ENCODE measurements at regions not wholly inside any gene's neighbourhood (a gene's known extent, or its start where the extent isn't known, plus 50 kb on each side); places are given as distances from the start of the nearest gene placed in this dataset.

DNA sequence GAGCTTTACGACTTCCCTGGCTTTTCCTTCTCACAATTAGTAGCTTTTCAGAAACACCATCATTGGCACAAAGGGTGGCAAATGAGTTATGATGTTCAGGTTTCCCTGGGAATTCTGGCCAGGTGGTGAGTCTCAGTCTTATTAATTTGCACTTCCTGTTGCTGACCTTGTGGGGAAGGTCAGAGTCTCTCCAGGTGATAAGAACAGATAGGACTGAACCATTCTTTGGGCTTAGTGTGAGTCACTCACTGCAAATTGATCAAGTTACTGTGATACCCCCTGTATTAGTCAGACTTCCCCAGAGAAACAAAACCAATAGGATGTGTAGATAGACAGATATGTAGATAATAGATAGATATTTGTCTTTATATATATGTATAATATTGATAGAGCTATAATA is 53.8 kb upstream of the RANBP3L start:
- H3K27ac Mint-ChIP-seq: no peak overlapping the region

GRCh38 chr5:36356915-36357314 is 55.2 kb upstream of the RANBP3L start:
- no peak overlapping the region for H3K4me3 Mint-ChIP-seq
- H3K27ac Mint-ChIP-seq: no peak overlapping the region
- H3K9me3 Mint-ChIP-seq: no peaks in the 10 kb centered on the region
- no peak for DNase-seq
- H3K36me3 Mint-ChIP-seq (ENCODE audit: low read depth): no peaks in the 10 kb centered on the region
- H3K27me3 Mint-ChIP-seq: peaks cover 6% of the 10 kb centered on the region
- peaks cover 6% of the 10 kb centered on the region for H3K4me1 Mint-ChIP-seq
- intact Hi-C loops (cut with micrococcal nuclease): no loop called here

More for the DNA sequence above, 53.8 kb upstream of the RANBP3L start:
- intact Hi-C loops (cut with micrococcal nuclease): no loop called here
- peak; percentile 20 for DNase-seq
- no peak overlapping the region for H3K4me3 Mint-ChIP-seq
- H3K27me3 Mint-ChIP-seq: peaks cover 8% of the 10 kb centered on the region
- peaks cover 6% of the 10 kb centered on the region for H3K4me1 Mint-ChIP-seq
- no peaks in the 10 kb centered on the region for H3K9me3 Mint-ChIP-seq
- no peaks in the 10 kb centered on the region for H3K36me3 Mint-ChIP-seq (ENCODE audit: low read depth)

GRCh38 chr5:36357391-36357975 is 55.8 kb upstream of the RANBP3L start:
- intact Hi-C loops (cut with micrococcal nuclease): no loop called here
- no peaks in the 10 kb centered on the region for H3K9me3 Mint-ChIP-seq
- DNase-seq: peak; percentile 40
- H3K27ac Mint-ChIP-seq: no peak overlapping the region
- no peaks in the 10 kb centered on the region for H3K36me3 Mint-ChIP-seq (ENCODE audit: low read depth)
- peaks cover 6% of the 10 kb centered on the region for H3K27me3 Mint-ChIP-seq
- peaks cover 6% of the 10 kb centered on the region for H3K4me1 Mint-ChIP-seq
- no peak overlapping the region for H3K4me3 Mint-ChIP-seq

DNA sequence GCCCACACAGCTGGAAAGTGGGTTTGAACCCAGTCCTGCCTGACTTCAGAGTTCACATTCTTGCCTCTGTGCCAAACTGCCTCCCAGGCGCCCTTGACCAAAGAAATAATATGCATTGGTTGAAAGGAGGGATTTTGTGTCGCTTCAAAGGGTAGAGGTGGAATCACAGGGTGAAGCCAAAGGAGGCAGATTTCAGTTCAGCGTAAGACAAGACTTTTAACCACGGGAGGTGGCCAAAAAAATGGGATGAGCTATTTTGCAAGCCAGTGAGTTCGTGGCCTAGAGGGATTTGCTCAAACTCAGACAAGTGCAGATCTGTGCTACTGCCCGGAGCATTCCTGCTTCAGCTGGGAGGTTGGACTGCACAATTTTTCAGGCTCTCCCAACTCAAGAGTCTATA is 57.6 kb upstream of the RANBP3L start:
- H3K36me3 Mint-ChIP-seq (ENCODE audit: low read depth): no peaks in the 10 kb centered on the region
- intact Hi-C loops (cut with micrococcal nuclease): no loop called here
- no peaks in the 10 kb centered on the region for H3K9me3 Mint-ChIP-seq
- peak; percentile 48 for DNase-seq
- H3K27ac Mint-ChIP-seq: no peak overlapping the region
- H3K4me3 Mint-ChIP-seq: no peak overlapping the region
- peaks cover 6% of the 10 kb centered on the region for H3K4me1 Mint-ChIP-seq
- no peaks in the 10 kb centered on the region for H3K27me3 Mint-ChIP-seq

GRCh38 chr5:36360307-36360706 is 58.6 kb upstream of the RANBP3L start:
- no peaks in the 10 kb centered on the region for H3K9me3 Mint-ChIP-seq
- no peak overlapping the region for H3K4me3 Mint-ChIP-seq
- intact Hi-C loops (cut with micrococcal nuclease): no loop called here
- H3K4me1 Mint-ChIP-seq: peaks cover 6% of the 10 kb centered on the region
- H3K27me3 Mint-ChIP-seq: no peaks in the 10 kb centered on the region
- H3K27ac Mint-ChIP-seq: peak overlapping the region; percentile 11
- peak; percentile 53 for DNase-seq
- H3K36me3 Mint-ChIP-seq (ENCODE audit: low read depth): no peaks in the 10 kb centered on the region

DNA sequence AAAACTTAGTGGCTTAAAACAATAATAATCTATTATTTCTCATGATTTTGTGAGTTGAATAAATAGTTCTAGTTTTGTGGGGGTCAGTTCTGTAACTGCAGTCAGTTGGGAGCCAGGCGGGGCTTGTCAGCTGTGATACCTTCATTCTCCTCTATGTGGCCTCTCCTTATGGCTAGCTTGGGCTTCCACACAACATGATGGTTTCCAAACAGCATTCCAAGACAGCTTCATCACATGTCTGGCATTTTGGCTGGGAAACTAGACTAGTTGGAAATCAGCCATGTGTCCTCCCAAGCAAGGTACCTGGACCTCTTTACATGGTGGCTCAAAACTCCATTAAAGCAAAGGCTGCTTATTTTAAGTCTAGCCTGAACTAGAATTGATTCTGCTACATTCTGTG is 61.4 kb upstream of the RANBP3L start:
- Mint-ChIP-seq H3K4me3 (no peak overlapping the region), H3K36me3 (ENCODE audit: low read depth) (no peaks in the 10 kb centered on the region), H3K4me1 (peaks cover 6% of the 10 kb centered on the region), H3K27ac (no peak overlapping the region), H3K9me3 (no peaks in the 10 kb centered on the region), H3K27me3 (no peaks in the 10 kb centered on the region)
- intact Hi-C loops (cut with micrococcal nuclease): no loop called here
- DNase-seq: no peak

GRCh38 chr5:36363744-36364143 is 62.0 kb upstream of the RANBP3L start:
- H3K36me3 Mint-ChIP-seq (ENCODE audit: low read depth): no peaks in the 10 kb centered on the region
- H3K4me1 Mint-ChIP-seq: peaks cover 6% of the 10 kb centered on the region
- H3K27me3 Mint-ChIP-seq: no peaks in the 10 kb centered on the region
- no peak overlapping the region for H3K27ac Mint-ChIP-seq
- no peak overlapping the region for H3K4me3 Mint-ChIP-seq
- DNase-seq: no peak
- intact Hi-C loops (cut with micrococcal nuclease): no loop called here
- no peaks in the 10 kb centered on the region for H3K9me3 Mint-ChIP-seq

- no peak overlapping the region for H3K27ac Mint-ChIP-seq
- intact Hi-C loops (cut with micrococcal nuclease): no loop called here
- peaks cover 6% of the 10 kb centered on the region for H3K4me1 Mint-ChIP-seq
- no peaks in the 10 kb centered on the region for H3K27me3 Mint-ChIP-seq
- no peaks in the 10 kb centered on the region for H3K9me3 Mint-ChIP-seq
- H3K4me3 Mint-ChIP-seq: no peak overlapping the region
- no peaks in the 10 kb centered on the region for H3K36me3 Mint-ChIP-seq (ENCODE audit: low read depth)
- no peak for DNase-seq
Observed at GRCh38 chr5:36364473-36364872, 62.8 kb upstream of the RANBP3L start.

- no peak overlapping the region for H3K4me3 Mint-ChIP-seq
- H3K36me3 Mint-ChIP-seq (ENCODE audit: low read depth): no peaks in the 10 kb centered on the region
- DNase-seq: no peak
- H3K27me3 Mint-ChIP-seq: no peaks in the 10 kb centered on the region
- H3K27ac Mint-ChIP-seq: no peak overlapping the region
- intact Hi-C loops (cut with micrococcal nuclease): no loop called here
- no peaks in the 10 kb centered on the region for H3K9me3 Mint-ChIP-seq
- H3K4me1 Mint-ChIP-seq: no peaks in the 10 kb centered on the region
Observed at GRCh38 chr5:36365896-36366295, 64.2 kb upstream of the RANBP3L start.

- intact Hi-C loops (cut with micrococcal nuclease): no loop called here
- H3K27me3 Mint-ChIP-seq: no peaks in the 10 kb centered on the region
- H3K27ac Mint-ChIP-seq: no peak overlapping the region
- no peaks in the 10 kb centered on the region for H3K36me3 Mint-ChIP-seq (ENCODE audit: low read depth)
- DNase-seq: no peak
- no peaks in the 10 kb centered on the region for H3K4me1 Mint-ChIP-seq
- H3K4me3 Mint-ChIP-seq: no peak overlapping the region
- no peaks in the 10 kb centered on the region for H3K9me3 Mint-ChIP-seq
Observed at GRCh38 chr5:36366883-36367282, 65.2 kb upstream of the RANBP3L start.

- Mint-ChIP-seq H3K27me3 (no peaks in the 10 kb centered on the region), H3K27ac (no peak overlapping the region), H3K4me3 (no peak overlapping the region), H3K36me3 (ENCODE audit: low read depth) (no peaks in the 10 kb centered on the region), H3K4me1 (no peaks in the 10 kb centered on the region), H3K9me3 (no peaks in the 10 kb centered on the region)
- intact Hi-C loops (cut with micrococcal nuclease): no loop called here
- no peak for DNase-seq
Observed at GRCh38 chr5:36367524-36367923, 65.8 kb upstream of the RANBP3L start.

DNA sequence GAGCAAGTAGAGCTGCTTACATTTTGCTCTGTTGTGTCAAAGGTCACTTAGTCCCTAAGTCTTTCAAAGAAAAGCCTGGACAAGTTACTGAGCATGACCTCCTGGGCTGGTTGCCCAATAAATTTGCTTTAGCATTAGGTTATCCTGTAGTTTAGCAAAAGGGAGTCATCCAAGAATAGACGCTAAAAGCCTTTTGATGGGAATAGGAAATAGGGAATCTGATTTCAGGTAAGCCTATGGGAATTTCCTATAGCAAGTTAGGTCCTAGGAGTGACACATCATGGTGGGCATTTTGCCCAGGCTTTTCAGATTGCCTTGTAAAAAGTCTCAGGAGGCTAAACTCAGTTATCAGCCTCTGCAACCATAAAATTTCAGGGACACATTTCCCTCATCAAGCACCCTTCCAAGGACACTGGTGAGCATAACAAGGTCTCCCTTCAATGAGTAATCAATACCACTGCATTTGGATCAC is 67.6 kb upstream of the RANBP3L start:
- H3K9me3 Mint-ChIP-seq: no peaks in the 10 kb centered on the region
- no peak for DNase-seq
- intact Hi-C loops (cut with micrococcal nuclease): no loop called here
- no peaks in the 10 kb centered on the region for H3K4me1 Mint-ChIP-seq
- H3K27ac Mint-ChIP-seq: no peak overlapping the region
- H3K27me3 Mint-ChIP-seq: no peaks in the 10 kb centered on the region
- no peak overlapping the region for H3K4me3 Mint-ChIP-seq
- no peaks in the 10 kb centered on the region for H3K36me3 Mint-ChIP-seq (ENCODE audit: low read depth)

DNA sequence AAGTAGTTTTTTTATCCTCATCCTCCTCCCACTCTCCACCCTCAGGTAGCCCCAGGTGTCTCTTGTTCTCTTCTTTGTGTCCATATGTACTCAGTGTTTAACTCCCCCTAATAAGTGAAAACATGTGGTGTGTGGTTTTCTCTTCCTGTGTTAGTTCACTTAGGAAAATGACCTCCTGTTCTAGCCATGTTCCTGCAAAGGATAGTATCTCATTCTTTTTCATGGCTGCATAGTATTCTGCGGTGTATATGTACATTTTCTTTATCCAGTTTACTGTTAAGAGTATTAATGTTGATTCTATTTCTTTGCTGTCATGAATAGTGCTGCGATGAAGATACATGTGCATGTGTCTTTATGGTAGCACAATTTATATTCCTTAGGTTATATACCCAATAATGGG is 68.4 kb upstream of the RANBP3L start:
- H3K4me1 Mint-ChIP-seq: no peaks in the 10 kb centered on the region
- intact Hi-C loops (cut with micrococcal nuclease): no loop called here
- no peak for DNase-seq
- H3K9me3 Mint-ChIP-seq: no peaks in the 10 kb centered on the region
- no peak overlapping the region for H3K4me3 Mint-ChIP-seq
- H3K27ac Mint-ChIP-seq: no peak overlapping the region
- no peaks in the 10 kb centered on the region for H3K36me3 Mint-ChIP-seq (ENCODE audit: low read depth)
- no peaks in the 10 kb centered on the region for H3K27me3 Mint-ChIP-seq

DNA sequence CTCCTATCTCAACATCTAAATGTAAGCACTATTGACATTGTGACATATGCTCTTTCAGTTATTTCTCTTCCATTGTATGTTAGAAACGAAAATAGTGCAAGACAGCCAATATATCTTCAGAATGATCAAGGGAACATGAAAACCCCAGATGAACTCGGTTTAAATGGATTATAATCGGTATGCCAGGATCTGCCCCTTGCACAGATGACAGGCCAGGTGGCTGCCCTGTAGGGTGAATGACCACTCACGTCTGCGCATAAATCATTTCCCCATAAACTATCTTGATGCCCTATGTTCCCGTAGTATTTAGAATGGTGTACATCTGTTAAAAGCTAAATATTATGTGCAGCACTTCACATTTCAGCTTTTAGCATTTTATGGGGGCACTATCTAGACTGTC is 69.7 kb upstream of the RANBP3L start:
- intact Hi-C loops (cut with micrococcal nuclease): no loop called here
- Mint-ChIP-seq H3K27me3 (no peaks in the 10 kb centered on the region), H3K27ac (no peak overlapping the region), H3K4me3 (no peak overlapping the region), H3K9me3 (no peaks in the 10 kb centered on the region), H3K36me3 (ENCODE audit: low read depth) (no peaks in the 10 kb centered on the region), H3K4me1 (no peaks in the 10 kb centered on the region)
- DNase-seq: no peak

- Mint-ChIP-seq H3K9me3 (no peaks in the 10 kb centered on the region), H3K27ac (no peak overlapping the region), H3K4me1 (no peaks in the 10 kb centered on the region), H3K4me3 (no peak overlapping the region), H3K36me3 (ENCODE audit: low read depth) (no peaks in the 10 kb centered on the region), H3K27me3 (no peaks in the 10 kb centered on the region)
- DNase-seq: no peak
- intact Hi-C loops (cut with micrococcal nuclease): no loop called here
Observed at GRCh38 chr5:36373527-36374086, 71.9 kb upstream of the RANBP3L start.
